Activated T-cell treated with anti-CD3 and anti-CD28 coated beads, Interleukin-2, amount 50 U/mL, for 48 hours (primary cell): ENCODE measurements at regions not wholly inside any gene's neighbourhood (a gene's known extent, or its start where the extent isn't known, plus 50 kb on each side); places are given as distances from the start of the nearest gene placed in this dataset.
"Not testable (repeated sequence)": the region's sequence is repeated elsewhere in the genome, so short reads cannot be mapped to it uniquely, and the experiment has no call there.

Source experiments
- DNase-seq, 2 experiments: peaks; one replicate each; pipeline ENCODE4 v3.0.0-alpha.2; 2020

DNA sequence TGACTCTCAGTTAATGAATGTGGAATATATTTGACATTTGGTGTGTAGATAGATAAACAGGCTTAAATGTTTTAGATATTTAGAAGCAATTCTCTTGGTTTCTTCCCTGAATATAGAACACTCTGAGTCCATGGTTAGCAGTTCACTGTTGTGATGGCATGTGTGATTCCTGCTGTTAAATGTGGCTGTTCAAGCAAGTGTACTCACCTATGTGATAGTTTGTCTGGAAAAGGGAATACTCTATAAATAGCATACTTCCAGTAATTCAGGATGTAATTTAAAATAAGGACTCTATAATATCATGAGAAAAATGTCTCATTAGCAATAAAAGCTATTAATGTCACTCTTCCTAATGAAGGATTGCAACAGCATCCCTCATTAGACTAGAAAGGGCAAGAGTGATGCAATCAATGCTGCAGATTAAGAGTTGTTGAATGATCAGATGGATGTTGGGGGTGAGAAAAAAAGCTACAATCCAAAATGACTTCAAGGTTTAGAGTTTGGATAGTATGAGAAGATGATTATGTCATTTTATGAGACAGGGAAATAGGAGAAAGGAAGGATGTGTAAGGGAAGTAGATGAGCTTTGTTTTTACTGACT lies 201.8 kb upstream of the WDFY3 start:
- DNase-seq: no peak

DNA sequence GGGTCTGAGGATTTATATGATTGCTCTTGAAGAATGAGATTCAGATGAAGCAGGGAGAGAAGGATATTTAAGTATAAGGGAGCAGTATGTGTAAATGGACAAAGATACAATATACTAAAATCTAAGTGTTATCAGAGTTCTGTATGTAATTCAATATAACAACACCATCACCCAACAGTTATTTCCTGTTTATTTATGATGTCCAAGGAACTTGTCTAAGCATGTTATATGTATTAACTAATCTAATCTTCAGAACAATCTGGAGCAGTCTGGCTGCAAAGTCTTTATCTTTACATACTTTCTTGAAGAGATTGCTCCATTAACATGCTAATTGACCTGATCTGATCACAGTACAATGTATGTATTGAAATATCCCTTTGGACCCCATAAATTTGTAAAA lies 203.8 kb upstream of the WDFY3 start:
- DNase-seq: no peak

DNA sequence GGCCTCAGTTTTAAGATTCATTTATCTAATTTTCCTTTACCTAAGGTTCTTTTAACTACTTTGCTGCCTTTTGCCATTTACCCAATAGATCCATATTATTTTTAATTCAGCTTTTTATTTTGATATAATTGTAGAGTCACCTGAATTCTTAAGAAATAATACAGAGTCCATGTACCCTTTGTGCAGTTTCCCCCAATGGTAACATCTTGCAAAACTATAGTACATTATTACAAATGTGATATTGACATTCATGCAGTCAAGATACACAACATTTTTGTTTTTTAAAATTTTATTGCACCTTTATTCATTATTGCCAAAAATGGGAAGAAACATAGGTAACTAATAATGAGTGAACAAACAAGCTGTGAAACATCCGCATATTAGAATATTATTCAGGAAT lies 208.7 kb upstream of the WDFY3 start:
- no peak for DNase-seq

DNA sequence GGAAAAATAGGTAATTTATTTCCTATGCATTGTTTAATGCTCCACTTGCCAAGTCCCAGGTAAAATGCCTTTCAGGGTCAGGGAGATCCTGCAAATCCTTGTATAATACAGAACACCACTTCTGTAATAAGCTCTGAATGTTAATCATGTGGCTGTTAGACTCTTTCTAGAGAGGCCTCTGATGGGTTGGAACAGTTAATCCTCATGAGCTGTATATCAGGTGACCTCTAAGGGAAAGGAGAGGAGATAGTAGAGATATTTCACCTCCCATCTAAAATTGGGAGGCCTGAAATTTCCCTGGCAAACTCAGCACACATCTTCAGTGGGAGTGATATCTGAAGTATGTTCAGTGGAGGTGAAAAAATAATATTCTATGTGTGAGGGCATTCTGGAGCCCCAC lies 210.6 kb upstream of the WDFY3 start:
- no peak for DNase-seq

DNA sequence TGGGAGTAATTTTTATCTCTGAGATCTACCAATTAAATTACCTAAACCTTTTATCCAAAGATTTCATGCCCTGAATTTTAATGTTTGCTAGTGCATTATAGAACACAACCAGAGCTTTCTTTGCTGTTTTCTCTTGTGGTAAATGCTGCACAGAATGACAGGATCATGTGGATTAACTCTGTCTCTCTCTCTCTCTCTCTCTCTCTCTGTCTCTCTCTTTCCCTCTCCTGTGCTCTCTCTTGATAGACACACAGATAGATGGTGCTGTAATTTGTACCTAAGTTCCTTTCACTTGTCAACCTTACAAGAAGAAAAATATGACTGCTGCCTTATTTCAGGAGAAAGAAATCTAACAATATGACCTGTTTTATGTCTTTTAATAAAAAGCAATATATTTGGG lies 211.2 kb upstream of the WDFY3 start:
- DNase-seq: no peak

DNA sequence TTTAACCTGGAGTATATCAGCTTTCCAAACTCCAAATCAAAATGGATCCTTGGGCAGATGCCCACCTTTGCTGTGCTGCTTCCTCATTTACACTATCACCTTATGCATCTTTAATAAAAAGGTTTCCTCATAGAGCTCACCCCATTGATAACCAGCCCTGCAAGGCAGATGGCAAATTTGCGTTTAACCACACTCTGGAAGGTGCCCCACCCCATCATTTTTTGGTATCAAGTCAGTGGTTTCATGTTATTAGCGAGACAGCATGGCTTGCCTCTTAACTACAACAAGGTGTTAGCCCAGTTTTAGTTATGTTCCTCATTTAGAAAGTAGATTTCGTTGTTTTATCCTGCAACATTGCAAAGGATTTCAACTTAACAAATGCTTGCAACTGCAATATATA lies 214.0 kb upstream of the WDFY3 start:
- no peak for DNase-seq

DNA sequence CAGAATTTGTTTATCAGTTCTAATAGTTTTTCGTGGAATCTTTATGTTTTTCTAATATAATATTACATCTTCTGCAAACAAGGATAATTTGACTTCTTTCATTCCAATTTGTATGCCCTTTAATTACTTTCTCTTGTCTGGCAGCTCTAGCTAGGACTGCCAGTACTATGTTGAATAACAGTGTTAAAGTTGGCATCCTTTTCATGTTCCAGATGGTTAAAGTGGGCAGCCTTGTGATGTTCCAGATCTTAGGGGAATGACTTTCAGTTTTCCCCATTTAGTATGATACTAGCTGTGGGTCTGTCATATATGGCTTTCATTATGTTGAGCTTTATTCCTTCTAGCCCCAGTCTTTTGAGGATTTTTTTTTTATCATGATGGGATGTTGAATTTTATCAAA lies 220.6 kb upstream of the WDFY3 start:
- DNase-seq: no peak

DNA sequence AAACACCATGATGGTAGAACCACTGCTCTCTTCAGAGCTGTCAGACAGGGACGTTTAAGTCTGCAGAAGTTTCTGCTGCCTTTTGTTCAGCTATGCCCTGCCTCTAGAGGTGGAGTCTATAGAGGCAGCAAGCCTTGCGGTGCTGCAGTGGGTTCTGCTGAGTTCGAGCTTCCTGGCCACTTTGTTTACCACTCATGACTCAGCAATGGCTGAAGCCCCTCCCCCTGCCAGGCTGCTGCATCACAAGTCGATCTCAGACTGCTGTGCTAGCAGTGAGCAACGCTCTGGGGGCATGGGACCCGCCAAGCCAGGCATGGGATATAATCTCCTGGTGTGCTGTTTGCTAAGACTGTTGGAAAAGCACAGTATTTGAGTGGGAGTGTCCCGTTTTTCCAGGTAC lies 229.5 kb upstream of the WDFY3 start:
- DNase-seq: not testable (repeated sequence)

DNA sequence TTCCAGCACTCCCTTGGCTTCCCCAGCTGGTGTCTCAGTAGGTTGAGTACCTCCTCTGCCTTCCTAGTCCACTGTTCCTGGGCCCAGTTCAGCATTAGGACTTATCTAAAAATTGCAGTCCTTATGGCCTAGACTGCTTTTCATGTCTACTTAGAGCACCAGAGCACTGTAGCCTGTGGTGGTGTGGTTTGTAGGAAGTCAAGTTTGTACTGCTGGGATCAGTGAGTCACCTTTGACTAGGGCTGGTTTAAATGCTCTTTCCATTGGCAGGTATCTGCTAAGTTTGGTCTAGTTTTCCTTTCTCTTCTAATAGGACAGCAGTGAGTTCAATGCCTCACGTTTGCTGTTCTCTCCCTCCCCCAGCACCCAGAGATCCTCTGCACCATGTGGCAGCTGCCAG lies 233.6 kb upstream of the WDFY3 start:
- no peak for DNase-seq

DNA sequence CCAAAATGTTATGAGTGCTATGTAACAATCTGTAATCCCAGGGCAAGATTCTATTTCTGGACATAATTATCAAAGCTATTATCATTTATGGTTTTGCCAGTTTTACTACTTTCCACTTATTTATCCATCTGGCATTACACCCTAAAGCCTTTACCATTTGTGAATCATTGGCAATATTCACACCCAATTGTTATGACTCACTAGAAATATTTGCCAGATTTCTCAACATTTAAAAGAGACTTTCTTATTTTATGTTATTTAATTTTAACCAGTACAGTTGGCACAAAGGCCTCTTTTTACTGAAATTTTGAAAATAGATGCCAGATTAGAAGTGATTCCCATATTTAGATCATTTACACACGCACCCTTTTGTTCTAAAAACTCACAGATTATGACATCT lies 242.7 kb upstream of the WDFY3 start:
- DNase-seq: no peak

DNA sequence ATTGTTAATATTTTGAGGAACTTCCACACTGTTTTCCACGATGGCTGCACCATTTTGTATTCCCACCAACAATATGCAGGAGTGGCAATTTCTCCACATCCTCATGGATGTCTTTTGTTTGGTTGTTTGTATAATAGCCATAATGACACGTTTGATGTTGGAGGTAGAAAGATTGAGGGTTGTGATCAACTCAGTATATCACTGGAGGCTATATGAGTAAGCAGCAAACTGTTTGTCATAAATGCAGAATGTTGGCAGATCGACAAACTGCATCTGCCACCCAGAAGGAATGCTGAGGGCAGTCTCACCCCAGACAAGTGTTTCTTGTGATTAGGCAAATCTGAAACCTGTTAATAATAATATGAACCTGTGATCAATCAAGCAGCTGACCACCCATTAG lies 243.9 kb upstream of the WDFY3 start:
- DNase-seq: no peak

DNA sequence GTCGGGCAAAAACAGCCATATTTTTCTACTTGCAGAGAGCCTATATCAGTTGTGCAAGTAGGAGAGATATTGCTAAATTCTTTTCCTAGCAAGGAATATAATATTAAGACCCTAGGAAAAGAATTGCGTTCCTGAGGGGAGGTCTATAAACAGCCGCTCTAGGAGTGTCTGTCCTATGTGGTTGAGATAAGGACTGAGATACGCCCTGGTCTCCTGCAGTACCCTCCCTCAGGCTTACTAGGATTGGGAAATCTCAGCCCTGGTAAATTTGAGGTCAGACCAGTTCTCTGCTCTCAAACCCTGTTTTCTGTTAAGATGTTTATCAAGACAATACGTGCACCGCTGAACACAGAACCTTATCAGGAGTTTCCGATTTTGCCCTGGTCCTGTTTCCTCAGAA lies 250.1 kb upstream of the WDFY3 start:
- DNase-seq: not testable (repeated sequence)

DNA sequence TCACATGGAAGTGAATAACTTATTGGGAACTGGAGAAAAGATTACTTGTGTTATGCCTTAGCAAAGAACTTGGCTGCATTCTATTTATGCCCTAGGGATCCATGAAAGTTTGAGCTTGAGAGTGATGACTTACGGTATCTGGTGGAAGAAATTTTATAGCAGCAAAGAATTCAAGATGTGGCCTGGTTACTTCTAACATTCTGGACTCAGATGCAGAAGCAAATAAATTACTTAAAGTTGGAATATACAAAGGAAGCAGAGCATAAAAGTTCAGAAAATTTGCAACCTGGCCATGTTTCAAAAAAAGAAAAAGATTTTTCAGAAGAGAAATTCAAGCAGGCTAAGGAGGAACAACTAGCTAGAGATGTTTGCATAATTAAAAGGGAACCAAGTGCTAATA lies 252.3 kb upstream of the WDFY3 start:
- no peak for DNase-seq

DNA sequence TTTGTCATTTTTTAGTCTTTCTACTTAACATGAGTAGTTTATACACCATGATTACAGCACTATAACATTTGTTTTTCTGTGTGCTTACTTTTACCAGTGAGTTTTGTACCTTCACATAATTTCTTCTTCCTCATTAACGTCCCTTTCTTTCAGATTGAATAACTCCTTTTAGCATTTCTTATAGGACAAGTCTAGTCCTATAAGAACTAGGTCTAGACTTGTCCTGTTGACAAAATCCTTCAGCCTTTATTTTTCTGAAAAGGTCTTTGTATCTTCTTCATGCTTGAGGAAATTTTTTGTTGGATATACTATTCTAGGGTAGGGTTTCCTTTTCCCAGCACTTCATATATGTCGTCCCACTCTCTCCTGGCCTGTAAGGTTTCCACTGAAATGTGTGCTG lies 253.3 kb upstream of the ARHGAP24 start:
- DNase-seq: no peak

DNA sequence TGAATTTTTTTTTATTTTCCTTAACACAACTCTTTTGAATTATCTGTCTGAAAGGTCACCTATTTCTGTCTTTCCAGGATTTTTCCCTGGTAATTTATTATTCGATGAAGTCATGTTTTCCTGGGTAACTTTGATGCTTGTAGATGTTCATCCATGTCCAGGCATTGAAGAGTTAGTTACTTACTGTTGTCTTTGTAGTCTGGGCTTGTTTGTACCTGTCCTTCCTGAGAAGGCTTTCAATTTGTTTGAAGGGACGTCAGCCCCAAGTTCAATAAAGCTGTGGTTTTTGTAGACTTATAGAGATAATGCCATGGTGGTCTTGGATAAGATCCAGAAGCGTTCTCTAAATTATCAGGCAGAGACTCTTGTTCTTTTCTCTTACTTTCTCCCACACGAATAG lies 252.4 kb upstream of the ARHGAP24 start:
- DNase-seq: no peak

DNA sequence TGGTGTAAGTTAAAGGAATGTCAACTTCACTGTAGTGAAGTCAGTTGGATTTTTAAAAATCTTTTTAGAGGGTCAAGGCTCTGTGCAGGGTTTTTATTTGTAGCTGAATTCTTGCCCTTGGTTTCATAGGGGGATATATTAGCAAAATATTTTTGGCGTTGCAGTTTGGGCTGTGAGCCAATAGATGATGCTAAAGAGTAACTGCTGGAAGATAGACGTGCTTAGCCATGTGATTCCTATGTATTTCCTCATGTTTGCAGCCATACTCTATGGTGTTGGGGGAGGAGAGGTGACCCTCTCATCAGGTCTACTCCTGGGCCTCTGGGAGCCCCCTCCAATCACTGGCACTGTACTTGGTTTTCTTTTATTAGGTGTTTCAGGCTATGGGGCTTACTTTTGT lies 246.7 kb upstream of the ARHGAP24 start:
- no peak for DNase-seq

DNA sequence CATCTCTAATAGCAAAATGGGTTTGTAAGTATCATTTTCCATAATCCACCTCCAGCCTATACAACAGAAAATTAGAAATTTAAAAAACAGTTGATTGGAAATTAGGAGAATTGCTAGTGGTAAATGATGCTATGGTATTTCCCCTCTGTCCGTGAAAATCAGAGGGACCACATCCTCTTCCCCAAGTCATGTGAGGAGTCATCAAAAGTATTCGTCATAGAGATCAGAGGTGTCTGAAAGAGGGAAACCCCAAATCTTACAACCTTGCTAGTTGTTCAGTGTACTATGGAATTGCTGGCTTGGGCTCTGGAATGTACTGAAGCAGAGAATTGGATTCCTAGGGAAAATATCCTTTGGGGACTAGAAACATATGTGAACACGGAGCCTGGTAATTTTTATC lies 241.4 kb upstream of the ARHGAP24 start:
- no peak for DNase-seq

DNA sequence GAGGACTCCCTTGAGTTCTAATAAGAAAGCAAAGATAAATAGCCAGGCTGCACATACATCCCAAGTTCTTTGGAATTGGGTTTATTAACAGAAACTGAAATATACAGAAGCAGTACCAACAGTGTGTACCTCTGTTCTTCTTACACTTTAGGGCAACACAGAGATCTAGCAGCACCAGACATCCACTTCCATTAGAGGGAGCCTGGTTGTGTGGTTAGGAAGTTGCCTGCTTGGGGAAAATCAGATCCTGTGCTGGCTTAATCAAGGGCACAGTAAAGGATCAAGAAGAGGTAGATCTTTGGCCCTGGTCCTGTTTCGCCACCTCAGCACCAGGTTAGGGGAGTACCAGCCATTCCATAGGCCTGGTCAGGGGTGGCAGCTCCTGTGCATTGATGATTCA lies 231.1 kb upstream of the ARHGAP24 start:
- no peak for DNase-seq

DNA sequence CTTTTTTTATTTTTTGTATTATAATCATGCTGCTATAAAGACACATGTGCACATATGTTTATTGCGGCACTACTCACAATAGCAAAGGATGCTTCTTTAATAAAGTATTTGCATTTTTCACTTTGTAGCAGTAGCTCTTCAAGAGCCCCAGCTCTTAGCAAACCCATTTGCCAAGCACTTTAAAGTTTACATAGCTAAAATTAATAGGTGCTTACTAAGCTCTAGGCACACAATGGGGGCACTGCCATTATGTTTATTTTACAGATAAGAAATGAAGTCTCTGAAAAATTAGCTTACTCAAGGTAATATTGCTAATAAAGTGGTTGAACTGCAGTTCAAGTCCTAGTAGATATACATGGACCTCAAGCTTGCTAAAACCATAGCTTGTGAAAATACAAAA lies 230.3 kb upstream of the ARHGAP24 start:
- no peak for DNase-seq

DNA sequence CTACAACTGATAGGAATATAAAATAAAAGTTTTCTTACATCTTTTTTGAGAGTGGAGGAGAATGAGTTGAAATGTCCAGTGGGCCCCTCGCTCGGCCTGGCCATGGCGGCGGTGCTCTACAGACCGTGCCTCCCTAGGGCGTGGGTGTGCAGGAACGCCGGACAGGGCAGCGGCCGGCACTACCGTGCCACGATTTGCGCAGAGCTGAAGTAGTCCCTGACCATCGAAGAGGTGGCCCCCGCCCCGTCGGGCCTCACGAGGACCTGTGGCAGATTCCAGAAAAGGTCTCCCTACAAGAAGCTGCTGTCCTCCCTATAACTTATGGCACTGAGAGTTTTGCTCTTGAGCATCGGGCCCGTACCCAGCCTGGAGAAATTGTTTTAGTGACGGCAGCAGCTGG lies 228.9 kb upstream of the ARHGAP24 start:
- no peak for DNase-seq

DNA sequence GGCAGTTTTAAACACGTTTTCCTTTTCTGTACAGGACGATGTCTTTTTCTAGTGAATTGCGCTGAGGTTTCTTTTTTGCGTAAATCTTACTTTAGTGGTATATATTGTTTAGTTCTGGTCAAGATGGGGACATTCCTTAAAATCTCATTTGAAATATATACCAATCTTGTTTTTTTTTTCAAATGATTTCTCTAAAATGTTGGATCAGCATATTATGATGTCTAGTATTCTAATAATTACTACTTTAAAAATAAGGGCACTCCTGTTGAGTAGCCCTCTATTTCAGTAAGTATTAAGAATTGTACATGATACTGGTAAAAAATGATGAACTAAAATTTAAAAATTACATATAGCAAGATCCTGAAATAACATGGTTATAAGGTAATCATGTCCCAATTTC lies 224.1 kb upstream of the ARHGAP24 start:
- no peak for DNase-seq

DNA sequence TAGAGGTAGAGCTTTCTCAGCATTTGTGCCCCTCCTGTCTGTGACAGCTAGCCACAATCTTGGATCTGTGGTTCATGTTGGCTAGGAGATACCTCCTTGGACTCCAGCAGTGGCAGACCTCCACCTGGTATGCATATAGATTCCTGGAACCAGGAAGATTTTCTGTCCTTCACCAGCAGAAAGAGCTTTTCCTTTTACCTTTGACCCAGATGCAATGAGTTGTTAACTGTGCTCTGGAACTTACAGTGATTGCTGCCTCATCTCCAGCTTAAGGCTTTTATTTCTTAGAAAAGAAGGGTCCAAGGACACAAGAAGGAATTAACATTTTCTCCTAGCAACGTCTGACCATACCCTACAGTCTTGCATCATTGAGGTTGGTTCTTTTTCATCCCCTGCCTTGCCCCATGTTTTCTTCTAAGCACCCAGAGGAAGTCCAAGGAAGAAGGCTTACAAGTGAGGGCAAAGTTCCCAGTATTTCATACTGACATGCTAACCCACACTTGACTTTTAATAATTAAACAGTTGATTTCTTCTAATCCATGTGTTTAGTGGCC lies 217.1 kb upstream of the ARHGAP24 start:
- DNase-seq: no peak

DNA sequence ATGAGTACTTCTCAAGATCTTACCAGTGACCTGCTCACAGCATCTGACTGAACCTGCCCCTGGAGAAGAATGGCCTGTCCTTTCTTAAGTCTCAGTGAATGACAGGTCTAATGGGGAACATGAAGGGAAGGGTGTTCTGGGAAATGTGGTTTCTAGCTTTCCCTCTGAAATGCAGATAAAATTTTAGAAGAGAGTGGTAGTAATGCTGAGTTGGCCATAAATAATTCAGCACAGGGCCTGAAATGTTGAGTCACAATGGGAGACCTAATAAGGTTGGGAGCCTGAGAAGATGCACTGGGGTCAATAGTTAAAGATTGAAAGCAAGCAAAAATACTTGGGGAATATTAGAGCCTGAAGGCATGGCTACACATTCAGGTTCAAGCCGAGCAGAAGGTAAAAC lies 214.9 kb upstream of the ARHGAP24 start:
- DNase-seq: no peak

DNA sequence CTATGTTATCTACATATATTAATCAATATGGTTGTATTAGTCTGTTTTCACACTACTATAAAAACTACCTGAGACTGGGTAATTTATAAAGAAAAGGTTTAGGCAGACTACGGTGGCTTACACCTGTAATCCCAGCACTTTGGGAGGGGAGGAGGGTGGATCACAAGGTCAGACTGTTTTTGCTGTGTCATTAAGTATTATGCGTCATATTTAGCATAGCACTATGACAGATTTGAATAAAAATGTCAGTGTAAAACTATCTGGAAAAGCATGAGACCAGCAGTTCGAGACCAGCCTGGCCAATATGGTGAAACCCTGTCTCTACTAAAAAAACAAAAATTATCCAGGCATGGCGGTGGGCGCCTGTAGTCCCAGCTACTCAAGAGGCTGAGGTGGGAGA lies 209.7 kb upstream of the ARHGAP24 start:
- DNase-seq: no peak

DNA sequence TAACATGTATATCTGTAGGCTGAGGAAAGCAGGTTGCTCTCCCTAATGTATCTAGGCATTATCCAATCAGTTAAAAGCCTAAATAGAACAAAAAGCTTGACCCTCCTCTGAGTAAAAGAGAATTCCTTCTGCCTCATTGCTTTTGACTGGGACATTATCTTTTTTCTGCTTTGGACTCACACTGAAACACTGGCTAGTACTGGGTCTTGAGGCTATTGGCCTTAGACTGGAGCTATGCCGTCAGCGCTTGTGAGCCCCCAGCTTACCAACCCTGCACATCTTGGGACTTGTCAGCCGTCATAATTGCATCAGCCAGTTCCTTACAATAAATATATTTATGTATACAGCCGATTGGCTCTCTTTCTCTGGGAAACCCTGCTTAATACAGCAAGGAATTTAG lies 206.8 kb upstream of the ARHGAP24 start:
- no peak for DNase-seq

DNA sequence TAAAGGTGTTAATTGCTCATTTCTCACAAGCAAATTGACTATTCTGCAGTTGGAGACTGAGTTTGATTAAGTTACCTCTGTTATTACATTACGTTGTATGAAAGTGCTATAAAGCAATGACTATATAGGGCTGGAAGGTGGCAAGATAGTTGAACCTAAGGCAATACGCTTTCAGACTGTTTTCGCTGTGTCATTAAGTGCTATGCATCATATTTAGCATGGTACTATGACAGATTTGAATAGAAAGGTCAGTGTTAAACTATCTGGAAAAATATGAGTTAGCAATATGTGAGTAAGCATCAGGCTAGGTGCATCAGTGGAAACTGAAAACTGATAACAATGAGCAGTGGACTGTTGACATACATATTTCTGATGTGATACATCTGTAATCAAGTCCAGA lies 206.0 kb upstream of the ARHGAP24 start:
- no peak for DNase-seq
